DND-41 (cell line): ENCODE measurements at regions not wholly inside any gene's neighbourhood (a gene's known extent, or its start where the extent isn't known, plus 50 kb on each side); places are given as distances from the start of the nearest gene placed in this dataset.

Experiments used
- EZH2 ChIP-seq: IDR thresholded peaks from 3 replicates; pipeline ENCODE4 v1.6.1; 2012; ENCODE audit warnings: borderline replicate concordance, low read depth, mild to moderate bottlenecking, moderate library complexity, low read length, inconsistent platforms; ENCODE audit not compliant: severe bottlenecking
- TF ChIP-seq, protein P1 (sequence below): IDR thresholded peaks from 2 replicates; pipeline ENCODE4 v1.5.1; 2012; ENCODE audit warnings: borderline replicate concordance, low read length, moderate library complexity, mild to moderate bottlenecking; ENCODE audit not compliant: poor library complexity, severe bottlenecking; ENCODE audit errors: extremely low read depth

DNA sequence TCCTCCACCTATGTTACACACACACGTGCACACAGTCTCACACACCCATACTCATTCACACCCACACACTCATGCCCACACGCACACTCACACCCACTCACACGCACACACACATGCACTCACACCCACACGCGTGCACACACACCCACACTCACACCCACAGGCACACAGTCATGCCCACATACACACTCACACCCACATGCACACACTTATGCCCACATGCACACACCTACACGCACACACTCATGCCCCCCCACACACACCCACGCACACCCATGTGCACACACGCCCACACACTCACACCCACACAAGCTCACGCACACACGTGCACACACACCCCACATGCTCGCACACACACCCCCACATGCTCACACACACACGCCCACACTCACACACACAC is 140.0 kb downstream of the F11 start:
- no peak for TF ChIP-seq EZH2
- TF ChIP-seq, protein P1, sequence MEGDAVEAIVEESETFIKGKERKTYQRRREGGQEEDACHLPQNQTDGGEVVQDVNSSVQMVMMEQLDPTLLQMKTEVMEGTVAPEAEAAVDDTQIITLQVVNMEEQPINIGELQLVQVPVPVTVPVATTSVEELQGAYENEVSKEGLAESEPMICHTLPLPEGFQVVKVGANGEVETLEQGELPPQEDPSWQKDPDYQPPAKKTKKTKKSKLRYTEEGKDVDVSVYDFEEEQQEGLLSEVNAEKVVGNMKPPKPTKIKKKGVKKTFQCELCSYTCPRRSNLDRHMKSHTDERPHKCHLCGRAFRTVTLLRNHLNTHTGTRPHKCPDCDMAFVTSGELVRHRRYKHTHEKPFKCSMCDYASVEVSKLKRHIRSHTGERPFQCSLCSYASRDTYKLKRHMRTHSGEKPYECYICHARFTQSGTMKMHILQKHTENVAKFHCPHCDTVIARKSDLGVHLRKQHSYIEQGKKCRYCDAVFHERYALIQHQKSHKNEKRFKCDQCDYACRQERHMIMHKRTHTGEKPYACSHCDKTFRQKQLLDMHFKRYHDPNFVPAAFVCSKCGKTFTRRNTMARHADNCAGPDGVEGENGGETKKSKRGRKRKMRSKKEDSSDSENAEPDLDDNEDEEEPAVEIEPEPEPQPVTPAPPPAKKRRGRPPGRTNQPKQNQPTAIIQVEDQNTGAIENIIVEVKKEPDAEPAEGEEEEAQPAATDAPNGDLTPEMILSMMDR = no peak
